ENCODE measurements at regions not wholly inside any gene's neighbourhood (a gene's known extent, or its start where the extent isn't known, plus 50 kb on each side); places are given as distances from the start of the nearest gene placed in this dataset.

DNA sequence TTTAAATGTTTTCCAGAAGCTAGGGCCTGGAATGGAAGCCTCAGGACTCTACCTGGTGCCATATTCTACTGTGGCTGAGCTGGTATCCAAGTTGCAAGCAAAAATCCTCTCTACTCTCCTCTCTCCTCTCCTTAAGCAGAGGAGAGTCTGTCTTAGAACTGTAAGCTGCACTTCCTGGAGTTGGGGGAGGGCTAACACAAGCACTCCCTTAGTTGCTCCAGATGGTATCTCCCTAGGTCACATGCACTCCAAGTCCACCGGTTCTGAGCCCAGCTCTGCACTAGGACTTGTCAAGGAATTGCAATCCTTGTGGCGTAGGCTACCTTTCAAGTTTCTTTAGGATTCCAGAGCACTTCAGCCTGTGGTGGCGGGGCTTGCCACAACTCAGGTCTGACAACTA lies 513.9 kb upstream of the RGMB start:
- H3K4me3 ChIP-seq, result no peak overlapping the region
- no peaks in the 10 kb centered on the region for H3K9me3 ChIP-seq
- no peaks in the 10 kb centered on the region for H3K27me3 ChIP-seq (ENCODE audit: low read depth)
- no peak for DNase-seq (ENCODE audit: low spot score in 2 of 2)
- H3K36me3 ChIP-seq (replicated peaks), result no peaks in the 10 kb centered on the region
- in situ Hi-C loops (cut with MboI; ENCODE audit: low sequenced_read_pairs), result no loop called here
- peaks cover 13% of the 10 kb centered on the region for H3K4me1 ChIP-seq

DNA sequence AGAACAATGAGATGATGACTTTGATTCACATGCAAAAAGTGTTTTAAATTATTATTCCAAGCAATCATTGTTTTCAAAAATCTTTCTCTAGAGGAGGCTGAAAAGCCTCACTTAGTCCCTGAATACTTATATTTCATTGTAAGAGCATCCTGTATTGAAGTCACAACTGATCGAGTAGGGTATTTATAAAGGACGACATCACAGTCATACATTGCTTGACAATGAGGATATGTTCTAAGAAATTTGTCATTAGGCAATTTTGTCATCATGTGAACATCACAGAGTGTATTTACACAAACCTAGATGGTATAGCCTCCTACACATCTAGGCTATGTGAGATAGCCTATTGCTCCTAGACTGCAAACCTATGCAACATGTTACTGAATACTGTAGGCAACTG lies 510.4 kb upstream of the RGMB start:
- in situ Hi-C loops (cut with MboI; ENCODE audit: low sequenced_read_pairs), result no loop called here
- H3K4me3 ChIP-seq, result no peak overlapping the region
- H3K36me3 ChIP-seq (replicated peaks), result no peaks in the 10 kb centered on the region
- no peaks in the 10 kb centered on the region for H3K27me3 ChIP-seq (ENCODE audit: low read depth)
- peaks cover 13% of the 10 kb centered on the region for H3K4me1 ChIP-seq
- peak in 1 of 2 experiments; percentile 72 for DNase-seq (ENCODE audit: low spot score in 2 of 2)
- no peaks in the 10 kb centered on the region for H3K9me3 ChIP-seq

DNA sequence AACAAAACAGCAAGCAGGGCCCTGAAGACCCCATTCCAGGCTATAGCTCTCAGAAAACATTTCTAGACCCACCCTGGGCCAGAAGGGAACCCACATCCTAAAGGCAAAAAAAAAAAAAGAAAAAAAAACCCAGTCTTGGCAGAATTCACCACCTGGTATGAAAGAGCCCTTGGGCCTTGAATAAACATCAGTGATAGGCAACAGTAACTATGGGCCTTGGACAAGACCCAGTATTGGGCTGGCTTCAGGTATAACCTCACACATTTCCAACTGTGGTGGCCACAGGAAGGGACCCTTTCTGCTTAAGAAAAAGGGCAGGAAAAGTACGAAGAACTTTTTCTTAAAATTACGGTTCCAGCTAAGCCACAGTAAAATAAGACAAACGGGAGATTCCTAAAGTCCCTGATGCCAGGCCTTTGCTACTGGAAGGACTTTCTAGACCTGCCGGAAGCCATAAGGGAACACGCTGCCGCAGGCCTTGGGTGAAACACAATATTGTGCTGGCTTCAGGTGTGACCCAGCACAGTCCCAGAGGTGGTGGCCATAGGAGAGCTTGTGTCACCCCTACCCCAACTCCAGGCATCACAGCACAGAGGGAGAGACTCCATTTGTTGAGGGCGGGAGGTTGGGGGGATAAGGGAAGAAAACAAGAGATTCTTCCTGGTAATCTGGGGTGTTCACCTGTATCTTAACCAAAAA lies 505.2 kb upstream of the RGMB start:
- Histone ChIP-seq H3K27me3 (ENCODE audit: low read depth) (no peaks in the 10 kb centered on the region), H3K9me3 (no peaks in the 10 kb centered on the region), H3K4me3 (no peak overlapping the region), H3K36me3 (replicated peaks) (no peaks in the 10 kb centered on the region), H3K4me1 (peaks cover 7% of the 10 kb centered on the region)
- in situ Hi-C loops (cut with MboI; ENCODE audit: low sequenced_read_pairs), result no loop called here
- DNase-seq (ENCODE audit: low spot score in 2 of 2), result no peak

DNA sequence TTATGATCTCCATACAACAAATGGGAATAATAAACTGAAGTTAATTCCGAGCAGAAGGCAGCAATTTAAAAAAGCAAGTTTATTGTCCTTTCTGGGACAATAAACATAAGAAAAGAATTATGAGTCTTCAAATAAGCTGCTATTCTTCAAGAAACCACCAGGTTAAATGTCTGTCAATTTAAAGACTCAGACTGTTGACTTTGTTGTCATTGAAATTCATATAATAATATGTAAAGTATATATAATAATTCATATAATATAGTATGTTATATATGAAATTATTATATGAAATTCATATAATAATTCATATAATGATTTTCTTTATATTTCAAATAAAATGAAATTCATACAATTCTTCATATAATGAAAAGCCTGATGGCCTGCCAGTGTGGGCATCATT lies 497.5 kb upstream of the RGMB start:
- H3K9me3 ChIP-seq, result no peaks in the 10 kb centered on the region
- in situ Hi-C loops (cut with MboI; ENCODE audit: low sequenced_read_pairs), result no loop called here
- H3K36me3 ChIP-seq (replicated peaks), result no peaks in the 10 kb centered on the region
- H3K4me3 ChIP-seq, result no peak overlapping the region
- peak in 1 of 2 experiments; percentile 20 for DNase-seq (ENCODE audit: low spot score in 2 of 2)
- H3K4me1 ChIP-seq, result peaks cover 4% of the 10 kb centered on the region; the same call in 1 of the 2 replicates
- H3K27me3 ChIP-seq (ENCODE audit: low read depth), result no peaks in the 10 kb centered on the region

DNA sequence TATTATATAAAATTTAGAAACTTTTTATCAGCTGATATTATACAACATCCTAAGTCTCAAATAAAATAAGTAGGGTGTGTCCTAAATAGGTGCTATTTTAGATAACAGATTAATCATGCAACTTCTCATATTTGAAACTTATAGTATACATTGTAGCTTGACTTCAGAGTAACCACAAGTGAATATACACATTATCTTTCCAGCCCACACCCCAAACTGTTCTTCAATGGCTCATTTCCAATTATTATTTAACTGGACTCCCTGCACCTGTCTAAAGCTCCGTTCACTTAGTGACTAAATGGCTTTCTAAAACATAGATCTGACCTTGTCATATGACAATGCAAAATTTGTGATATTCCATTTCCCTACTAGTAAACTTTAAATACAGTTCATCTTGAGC lies 490.9 kb upstream of the RGMB start:
- no peak for DNase-seq (ENCODE audit: low spot score in 2 of 2)
- H3K4me1 ChIP-seq, result peaks cover 4% of the 10 kb centered on the region
- in situ Hi-C loops (cut with MboI; ENCODE audit: low sequenced_read_pairs), result no loop called here
- no peaks in the 10 kb centered on the region for H3K27me3 ChIP-seq (ENCODE audit: low read depth)
- no peak overlapping the region for H3K4me3 ChIP-seq
- H3K36me3 ChIP-seq (replicated peaks), result no peaks in the 10 kb centered on the region
- no peaks in the 10 kb centered on the region for H3K9me3 ChIP-seq

DNA sequence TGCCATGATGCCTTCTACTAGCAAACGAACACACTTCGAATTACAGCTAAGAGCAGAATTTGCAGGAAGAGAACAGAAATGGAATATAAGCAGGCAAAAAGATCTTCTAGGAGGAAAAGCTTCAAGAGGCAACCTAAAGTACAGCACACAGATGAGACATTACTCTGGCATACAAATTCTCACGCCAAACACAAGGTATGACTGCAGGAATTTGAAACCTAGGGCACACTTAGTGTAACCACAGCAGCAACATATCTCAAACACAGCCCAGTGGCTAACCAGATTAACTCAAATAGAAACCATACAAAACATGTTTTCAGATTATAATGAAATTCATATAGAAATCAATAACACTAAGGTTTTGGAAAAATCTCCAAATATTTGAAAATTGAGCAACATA lies 481.0 kb upstream of the RGMB start:
- Histone ChIP-seq H3K4me1 (peaks cover 5% of the 10 kb centered on the region), H3K27me3 (ENCODE audit: low read depth) (no peaks in the 10 kb centered on the region), H3K9me3 (no peaks in the 10 kb centered on the region), H3K4me3 (no peak overlapping the region), H3K36me3 (replicated peaks) (no peaks in the 10 kb centered on the region)
- DNase-seq (ENCODE audit: low spot score in 2 of 2), result no peak
- in situ Hi-C loops (cut with MboI; ENCODE audit: low sequenced_read_pairs), result no loop called here

DNA sequence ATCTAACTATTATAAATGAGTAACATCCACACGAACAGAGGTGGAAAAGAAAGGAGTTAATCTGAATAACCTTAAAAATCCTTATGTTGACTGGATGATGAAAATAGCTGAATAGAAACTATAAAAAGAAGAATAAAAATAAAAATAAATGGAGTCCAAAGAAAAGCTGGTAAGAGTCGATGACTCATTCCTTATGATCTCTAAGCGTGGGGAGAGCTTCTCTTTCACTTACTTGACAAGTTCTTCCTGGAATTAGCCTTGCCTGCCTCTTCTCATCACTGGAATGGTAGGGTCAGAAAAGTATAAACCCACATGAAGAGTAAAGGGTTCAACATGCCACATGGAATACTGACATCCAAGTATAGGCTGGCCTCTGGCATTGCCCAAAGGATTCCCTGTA lies 477.0 kb upstream of the RGMB start:
- DNase-seq (ENCODE audit: low spot score in 2 of 2), result no peak
- H3K36me3 ChIP-seq (replicated peaks), result no peaks in the 10 kb centered on the region
- H3K27me3 ChIP-seq (ENCODE audit: low read depth), result no peaks in the 10 kb centered on the region
- in situ Hi-C loops (cut with MboI; ENCODE audit: low sequenced_read_pairs), result no loop called here
- no peak overlapping the region for H3K4me3 ChIP-seq
- no peaks in the 10 kb centered on the region for H3K9me3 ChIP-seq
- H3K4me1 ChIP-seq, result peaks cover 5% of the 10 kb centered on the region

DNA sequence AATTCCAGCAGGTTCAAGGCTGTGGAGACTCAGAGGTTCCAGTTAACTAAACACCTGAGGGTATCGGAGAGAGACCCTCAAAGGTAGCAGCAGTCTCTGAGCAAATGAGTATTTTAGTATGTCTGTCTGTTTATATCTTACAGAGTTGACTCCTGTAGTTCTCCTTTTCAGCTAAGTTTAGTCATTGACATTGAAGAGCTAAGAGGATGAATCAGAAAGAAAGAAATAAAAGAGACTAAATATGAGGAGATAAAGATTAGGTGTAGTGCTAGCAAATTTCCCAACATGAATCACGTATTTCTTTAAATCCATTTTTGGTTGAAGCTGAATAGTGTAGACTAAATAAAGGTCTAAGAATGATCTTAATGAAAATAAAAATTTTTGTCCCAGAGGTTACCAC lies 474.0 kb upstream of the RGMB start:
- H3K36me3 ChIP-seq (replicated peaks), result no peaks in the 10 kb centered on the region
- H3K9me3 ChIP-seq, result no peaks in the 10 kb centered on the region
- H3K4me3 ChIP-seq, result no peak overlapping the region
- H3K4me1 ChIP-seq, result peaks cover 5% of the 10 kb centered on the region
- in situ Hi-C loops (cut with MboI; ENCODE audit: low sequenced_read_pairs), result no loop called here
- no peak for DNase-seq (ENCODE audit: low spot score in 2 of 2)
- no peaks in the 10 kb centered on the region for H3K27me3 ChIP-seq (ENCODE audit: low read depth)

DNA sequence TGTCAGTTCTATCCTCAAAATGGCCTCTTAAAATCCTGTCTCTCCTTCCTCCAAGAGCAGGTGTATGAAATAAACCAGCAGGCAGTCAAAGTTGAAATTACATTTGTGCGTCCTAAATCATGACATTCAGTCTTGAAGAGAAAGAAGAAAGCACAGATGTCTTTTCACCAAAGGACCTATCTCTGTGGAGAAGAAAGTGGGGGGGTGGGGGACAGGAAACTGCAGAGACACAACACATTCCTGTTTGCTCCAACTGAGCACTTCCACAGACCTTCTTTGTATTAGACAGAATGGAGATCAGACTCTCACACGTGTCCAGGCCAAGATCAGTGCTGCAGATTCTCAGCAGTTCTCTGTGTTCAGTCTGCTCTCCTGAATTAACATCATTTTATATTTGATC lies 471.9 kb upstream of the RGMB start:
- in situ Hi-C loops (cut with MboI; ENCODE audit: low sequenced_read_pairs), result no loop called here
- DNase-seq (ENCODE audit: low spot score in 2 of 2), result no peak
- no peaks in the 10 kb centered on the region for H3K27me3 ChIP-seq (ENCODE audit: low read depth)
- H3K4me3 ChIP-seq, result no peak overlapping the region
- H3K36me3 ChIP-seq (replicated peaks), result no peaks in the 10 kb centered on the region
- H3K9me3 ChIP-seq, result no peaks in the 10 kb centered on the region
- H3K4me1 ChIP-seq, result no peaks in the 10 kb centered on the region; the same call in 1 of the 2 replicates

DNA sequence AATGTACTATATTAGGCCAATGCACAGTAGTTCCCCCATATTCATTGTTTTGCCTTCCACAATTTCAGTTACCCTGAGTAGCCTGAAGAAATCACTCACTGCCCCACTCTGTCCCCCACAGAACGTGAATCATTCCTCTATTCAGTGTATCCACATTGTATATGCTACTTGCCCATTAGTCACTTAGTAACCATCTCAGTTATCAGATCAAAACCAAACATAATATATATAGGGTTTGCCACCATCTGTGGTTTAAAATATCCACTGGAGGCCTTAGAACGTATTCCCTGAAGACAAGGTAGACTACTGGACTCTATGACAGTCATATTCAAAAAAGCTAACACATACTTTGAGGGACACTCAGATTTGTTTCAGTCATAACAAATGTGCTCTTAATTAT lies 465.7 kb upstream of the RGMB start:
- Histone ChIP-seq H3K4me3 (no peak overlapping the region), H3K4me1 (no peaks in the 10 kb centered on the region), H3K9me3 (no peaks in the 10 kb centered on the region), H3K36me3 (replicated peaks) (no peaks in the 10 kb centered on the region), H3K27me3 (ENCODE audit: low read depth) (no peaks in the 10 kb centered on the region)
- in situ Hi-C loops (cut with MboI; ENCODE audit: low sequenced_read_pairs), result no loop called here
- no peak for DNase-seq (ENCODE audit: low spot score in 2 of 2)

DNA sequence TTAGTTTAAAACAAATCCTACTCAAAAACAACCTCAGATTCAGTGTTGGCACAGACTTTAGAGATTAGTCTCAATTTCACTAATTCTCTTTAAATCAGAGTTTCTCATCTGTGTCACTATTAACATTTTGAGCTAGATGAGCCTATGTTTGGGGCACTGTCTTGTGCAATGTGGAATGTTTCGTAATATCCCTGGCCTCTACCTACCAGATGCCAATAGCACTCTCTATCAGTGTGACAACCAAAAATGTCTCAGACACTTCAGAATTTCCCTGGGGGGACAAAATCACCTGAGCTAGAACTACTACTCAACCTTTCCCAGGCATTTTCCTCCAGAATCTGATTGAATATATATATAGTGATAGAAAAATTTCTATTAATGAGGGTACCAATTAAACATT lies 465.2 kb upstream of the RGMB start:
- no peak for DNase-seq (ENCODE audit: low spot score in 2 of 2)
- in situ Hi-C loops (cut with MboI; ENCODE audit: low sequenced_read_pairs), result no loop called here
- H3K4me1 ChIP-seq, result no peaks in the 10 kb centered on the region

DNA sequence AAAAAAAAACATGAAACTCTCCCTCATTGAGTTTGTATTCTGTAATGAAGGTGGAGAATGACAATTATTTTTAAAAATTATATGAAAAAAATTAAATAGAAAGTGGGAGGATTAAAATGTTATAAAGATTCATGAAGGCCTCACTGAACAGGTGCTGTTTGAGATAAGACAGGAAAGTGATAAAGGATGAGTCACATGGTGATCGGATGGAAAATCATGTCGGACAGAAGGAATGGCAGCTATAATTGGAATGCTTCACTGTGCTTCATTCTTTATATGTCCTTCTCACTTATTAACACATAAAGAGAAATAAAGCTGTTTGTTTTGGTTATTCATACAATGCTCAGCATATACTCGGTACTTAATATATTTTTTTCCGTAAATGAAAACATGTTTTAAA lies 464.5 kb upstream of the RGMB start:
- Histone ChIP-seq H3K36me3 (replicated peaks) (no peaks in the 10 kb centered on the region), H3K4me3 (no peak overlapping the region), H3K27me3 (ENCODE audit: low read depth) (no peaks in the 10 kb centered on the region), H3K9me3 (no peaks in the 10 kb centered on the region), H3K4me1 (no peaks in the 10 kb centered on the region)
- in situ Hi-C loops (cut with MboI; ENCODE audit: low sequenced_read_pairs), result no loop called here
- DNase-seq (ENCODE audit: low spot score in 2 of 2), result no peak

More for the DNA sequence above, 465.2 kb upstream of the RGMB start:
- no peaks in the 10 kb centered on the region for H3K9me3 ChIP-seq
- H3K4me3 ChIP-seq, result no peak overlapping the region
- H3K36me3 ChIP-seq (replicated peaks), result no peaks in the 10 kb centered on the region
- H3K27me3 ChIP-seq (ENCODE audit: low read depth), result no peaks in the 10 kb centered on the region

DNA sequence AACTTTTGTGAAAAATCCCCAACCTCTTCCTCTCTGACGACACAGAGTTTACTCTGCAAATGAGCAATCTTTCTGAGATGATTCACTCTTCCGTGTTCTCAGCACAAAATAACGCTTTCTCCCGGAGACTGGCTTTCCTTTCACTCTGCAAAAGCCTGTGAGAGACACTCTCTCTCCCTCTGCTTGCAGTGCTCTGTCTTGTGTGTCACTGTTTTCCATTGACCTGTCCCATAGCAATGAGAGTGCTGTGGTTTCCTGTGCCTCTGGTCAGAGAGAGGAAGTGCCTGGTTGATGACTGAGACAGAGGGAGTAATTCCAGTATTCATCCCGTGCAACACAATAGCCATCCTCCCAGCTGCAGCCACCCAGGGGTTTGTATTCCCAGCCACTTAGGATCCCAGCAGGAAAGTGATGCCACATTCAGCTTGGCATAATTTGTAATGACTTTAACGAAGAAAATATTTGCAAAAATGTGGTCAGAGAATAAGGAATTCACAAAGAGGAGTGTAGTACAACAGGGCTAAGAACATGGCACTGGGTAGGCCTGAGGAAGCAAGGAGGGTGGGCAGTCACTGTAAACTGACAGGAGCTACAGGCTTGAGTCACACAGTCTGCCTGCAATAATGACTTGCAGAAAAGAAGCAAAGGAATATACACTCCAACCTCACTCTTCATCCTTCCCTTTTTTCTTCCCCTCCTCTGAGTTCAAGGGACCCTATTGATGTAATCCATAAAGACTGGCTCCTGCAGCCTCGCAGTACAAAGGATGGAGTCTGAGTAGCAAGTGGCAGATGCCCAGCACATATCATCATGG lies 463.5 kb upstream of the RGMB start:
- Histone ChIP-seq H3K4me1 (no peaks in the 10 kb centered on the region), H3K36me3 (replicated peaks) (no peaks in the 10 kb centered on the region), H3K4me3 (no peak overlapping the region), H3K27me3 (ENCODE audit: low read depth) (no peaks in the 10 kb centered on the region), H3K9me3 (no peaks in the 10 kb centered on the region)
- in situ Hi-C loops (cut with MboI; ENCODE audit: low sequenced_read_pairs), result no loop called here
- no peak for DNase-seq (ENCODE audit: low spot score in 2 of 2)

DNA sequence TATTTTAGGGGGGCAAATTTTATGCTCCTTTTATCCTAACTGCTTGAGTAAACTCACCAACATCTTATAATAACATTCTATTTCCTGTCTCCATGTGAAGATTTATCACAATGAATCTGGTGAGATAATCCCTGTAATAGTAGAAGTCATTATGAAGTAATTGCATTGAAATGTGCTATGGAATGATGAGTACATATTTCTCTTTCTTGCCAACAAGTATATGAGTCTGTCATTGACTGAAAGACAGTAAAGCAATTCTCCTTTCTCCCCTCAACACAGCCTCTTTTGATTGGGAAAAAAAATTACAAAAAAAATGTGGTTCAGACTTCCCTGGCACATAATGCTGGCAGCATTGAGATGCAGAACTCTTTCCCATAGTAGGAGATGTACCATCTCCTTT lies 459.2 kb upstream of the RGMB start:
- no peaks in the 10 kb centered on the region for H3K36me3 ChIP-seq (replicated peaks)
- no peak for DNase-seq (ENCODE audit: low spot score in 2 of 2)
- no peak overlapping the region for H3K4me3 ChIP-seq
- H3K27me3 ChIP-seq (ENCODE audit: low read depth), result no peaks in the 10 kb centered on the region
- no peaks in the 10 kb centered on the region for H3K4me1 ChIP-seq
- in situ Hi-C loops (cut with MboI; ENCODE audit: low sequenced_read_pairs), result no loop called here
- H3K9me3 ChIP-seq, result no peaks in the 10 kb centered on the region

Data from HAP-1 (cell line).